ENCODE measurements at regions not wholly inside any gene's neighbourhood (a gene's known extent, or its start where the extent isn't known, plus 50 kb on each side); places are given as distances from the start of the nearest gene placed in this dataset.

- Histone ChIP-seq H3K36me3 (no peaks in the 10 kb centered on the region), H3K27me3 (no peaks in the 10 kb centered on the region), H3K9me3 (no peaks in the 10 kb centered on the region), H3K4me1 (no peaks in the 10 kb centered on the region), H3K4me3 (no peak overlapping the region), H3K27ac (no peak overlapping the region)
- TF ChIP-seq CTCF (IDR thresholded peaks at IDR 0.05) (no peak), POLR2A (IDR thresholded peaks at IDR 0.05) (no peak)
- no peak for DNase-seq
These were observed 326.7 kb upstream of the TMPO start for GRCh38 chr12:98188650-98189077.

GRCh38 chr12:98194591-98194990 lies 320.8 kb upstream of the TMPO start:
- Histone ChIP-seq H3K4me3 (no peak overlapping the region), H3K36me3 (no peaks in the 10 kb centered on the region), H3K4me1 (no peaks in the 10 kb centered on the region), H3K27me3 (no peaks in the 10 kb centered on the region), H3K9me3 (no peaks in the 10 kb centered on the region), H3K27ac (no peak overlapping the region)
- TF ChIP-seq CTCF (IDR thresholded peaks at IDR 0.05) (no peak), POLR2A (IDR thresholded peaks at IDR 0.05) (no peak)
- no peak for DNase-seq

- Histone ChIP-seq H3K9me3 (no peaks in the 10 kb centered on the region), H3K27me3 (no peaks in the 10 kb centered on the region), H3K4me3 (no peak overlapping the region), H3K27ac (no peak overlapping the region), H3K36me3 (no peaks in the 10 kb centered on the region), H3K4me1 (no peaks in the 10 kb centered on the region)
- no peak for DNase-seq
- no peak for TF ChIP-seq POLR2A (IDR thresholded peaks at IDR 0.05)
- no peak for TF ChIP-seq CTCF (IDR thresholded peaks at IDR 0.05)
These were observed 317.0 kb upstream of the TMPO start for GRCh38 chr12:98198261-98198982.

- DNase-seq: no peak
- no peak for TF ChIP-seq CTCF (IDR thresholded peaks at IDR 0.05)
- no peak for TF ChIP-seq POLR2A (IDR thresholded peaks at IDR 0.05)
- no peaks in the 10 kb centered on the region for H3K27me3 ChIP-seq
These were observed 306.6 kb upstream of the TMPO start for GRCh38 chr12:98208816-98209215.

GRCh38 chr12:98211909-98212695 lies 303.3 kb upstream of the TMPO start:
- DNase-seq: no peak
- no peaks in the 10 kb centered on the region for H3K9me3 ChIP-seq
- TF ChIP-seq POLR2A (IDR thresholded peaks at IDR 0.05) (no peak), CTCF (IDR thresholded peaks at IDR 0.05) (no peak)
- no peak overlapping the region for H3K4me3 ChIP-seq
- H3K4me1 ChIP-seq: no peaks in the 10 kb centered on the region
- no peaks in the 10 kb centered on the region for H3K27me3 ChIP-seq
- no peaks in the 10 kb centered on the region for H3K36me3 ChIP-seq
- H3K27ac ChIP-seq: no peak overlapping the region

More at GRCh38 chr12:98208816-98209215, 306.6 kb upstream of the TMPO start:
- Histone ChIP-seq H3K27ac (no peak overlapping the region), H3K36me3 (no peaks in the 10 kb centered on the region), H3K9me3 (no peaks in the 10 kb centered on the region), H3K4me3 (no peak overlapping the region), H3K4me1 (no peaks in the 10 kb centered on the region)

Data from Peyer's patch (tissue), 4 donors.